C4-2B (cell line): ENCODE measurements at regions not wholly inside any gene's neighbourhood (a gene's known extent, or its start where the extent isn't known, plus 50 kb on each side); places are given as distances from the start of the nearest gene placed in this dataset.
"Not testable (repeated sequence)": the region's sequence is repeated elsewhere in the genome, so short reads cannot be mapped to it uniquely, and the experiment has no call there.

ENCODE experiments used
- H3K27ac ChIP-seq: fragments of 450-650 bp; 2 replicates; pipeline ENCODE4 v1.5.1; 2017
- ZFX ChIP-seq: fragments of 450-650 bp; IDR thresholded peaks from 2 replicates; pipeline ENCODE4 v1.6.1; 2017
- TF ChIP-seq, protein P1 (sequence below): fragments of 450-650 bp; conservative IDR thresholded peaks from 2 replicates; pipeline ENCODE4 v1.5.1; 2017; ENCODE audit warnings: mild to moderate bottlenecking

DNA sequence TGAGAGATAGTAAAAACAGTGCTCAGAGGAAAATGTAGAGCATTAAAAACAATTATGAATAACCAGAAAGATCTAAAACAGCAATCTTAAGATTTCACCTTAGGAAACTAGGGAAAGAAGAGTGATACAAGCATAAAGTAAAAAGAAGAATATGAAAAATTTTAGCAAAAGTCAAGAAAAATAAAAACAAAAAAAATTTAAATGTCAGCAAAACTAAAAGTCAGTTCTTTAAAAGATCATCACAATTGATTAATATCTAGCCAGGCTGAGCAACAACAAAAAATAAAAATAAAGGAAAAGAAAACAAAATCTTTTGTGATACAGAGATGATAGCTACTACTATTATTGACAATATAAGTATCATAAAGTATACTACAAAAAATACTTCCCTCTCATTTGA lies 1088.1 kb upstream of the EDIL3 start:
- H3K27ac ChIP-seq: no peak overlapping the region
- TF ChIP-seq, protein P1, sequence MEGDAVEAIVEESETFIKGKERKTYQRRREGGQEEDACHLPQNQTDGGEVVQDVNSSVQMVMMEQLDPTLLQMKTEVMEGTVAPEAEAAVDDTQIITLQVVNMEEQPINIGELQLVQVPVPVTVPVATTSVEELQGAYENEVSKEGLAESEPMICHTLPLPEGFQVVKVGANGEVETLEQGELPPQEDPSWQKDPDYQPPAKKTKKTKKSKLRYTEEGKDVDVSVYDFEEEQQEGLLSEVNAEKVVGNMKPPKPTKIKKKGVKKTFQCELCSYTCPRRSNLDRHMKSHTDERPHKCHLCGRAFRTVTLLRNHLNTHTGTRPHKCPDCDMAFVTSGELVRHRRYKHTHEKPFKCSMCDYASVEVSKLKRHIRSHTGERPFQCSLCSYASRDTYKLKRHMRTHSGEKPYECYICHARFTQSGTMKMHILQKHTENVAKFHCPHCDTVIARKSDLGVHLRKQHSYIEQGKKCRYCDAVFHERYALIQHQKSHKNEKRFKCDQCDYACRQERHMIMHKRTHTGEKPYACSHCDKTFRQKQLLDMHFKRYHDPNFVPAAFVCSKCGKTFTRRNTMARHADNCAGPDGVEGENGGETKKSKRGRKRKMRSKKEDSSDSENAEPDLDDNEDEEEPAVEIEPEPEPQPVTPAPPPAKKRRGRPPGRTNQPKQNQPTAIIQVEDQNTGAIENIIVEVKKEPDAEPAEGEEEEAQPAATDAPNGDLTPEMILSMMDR: no peak
- TF ChIP-seq ZFX: no peak

DNA sequence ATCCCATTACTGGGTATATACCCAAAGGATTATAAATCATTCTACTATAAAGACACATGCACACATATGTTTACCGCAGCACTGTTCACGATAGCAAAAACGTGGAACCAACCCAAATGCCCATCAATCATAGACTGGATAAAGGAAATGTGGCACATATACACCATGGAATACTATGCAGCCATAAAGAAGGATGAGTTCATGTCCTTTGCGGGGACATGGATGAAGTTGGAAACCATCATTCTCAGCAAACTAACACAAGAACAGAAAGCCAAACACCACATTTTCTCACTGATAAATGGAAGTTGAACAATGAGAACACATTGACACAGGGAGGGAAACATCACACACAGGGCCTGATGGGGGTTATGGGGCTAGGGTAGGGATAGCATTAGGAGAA lies 1090.5 kb upstream of the EDIL3 start:
- H3K27ac ChIP-seq: not testable (repeated sequence)

GRCh38 chr5:85476617-85477016 lies 1091.9 kb upstream of the EDIL3 start:
- TF ChIP-seq, protein P1: no peak
- no peak for TF ChIP-seq ZFX
- H3K27ac ChIP-seq: no peak overlapping the region

DNA sequence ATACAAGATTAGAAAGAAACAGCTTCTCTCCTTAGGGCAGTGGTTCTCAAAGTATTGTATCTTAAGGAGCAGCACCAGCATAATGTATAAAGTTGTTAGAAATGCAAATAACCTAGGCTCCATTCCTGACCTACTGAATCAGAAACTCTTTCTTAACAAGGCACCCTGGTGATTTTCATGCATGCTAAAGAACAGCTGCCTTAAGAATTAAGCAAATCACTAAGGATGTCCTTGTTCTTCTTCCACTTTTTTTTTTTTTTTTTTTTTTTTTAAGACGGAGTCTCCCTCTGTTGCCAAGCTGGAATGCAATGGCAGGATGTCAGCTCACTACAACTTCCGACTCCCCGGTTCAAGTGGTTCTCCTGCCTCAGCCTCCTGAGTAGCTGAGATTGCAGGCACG lies 1095.2 kb upstream of the EDIL3 start:
- TF ChIP-seq ZFX: no peak
- TF ChIP-seq, protein P1: no peak
- H3K27ac ChIP-seq: no peak overlapping the region

GRCh38 chr5:85484982-85485574 lies 1100.4 kb upstream of the EDIL3 start:
- TF ChIP-seq, protein P1: no peak
- no peak for TF ChIP-seq ZFX

DNA sequence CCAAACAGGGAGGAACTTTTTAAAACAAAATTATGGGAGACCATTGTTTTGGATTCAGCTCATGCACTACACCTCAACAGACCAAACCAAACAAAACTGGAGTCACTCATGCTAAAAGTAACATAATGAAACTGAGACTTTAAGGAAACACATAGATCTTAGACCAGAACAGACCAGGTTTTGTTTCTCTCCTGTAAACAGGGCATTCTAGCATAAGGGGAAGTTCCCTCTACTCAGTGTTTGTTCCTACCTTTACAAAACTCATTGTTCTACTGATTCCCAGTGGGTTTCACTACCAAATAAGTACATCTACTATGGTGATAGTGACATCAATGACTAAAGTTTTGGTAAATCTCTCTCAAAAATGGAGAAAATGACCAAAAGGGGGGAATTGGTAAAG lies 1103.6 kb upstream of the EDIL3 start:
- no peak for TF ChIP-seq ZFX
- TF ChIP-seq, protein P1: no peak
- H3K27ac ChIP-seq: no peak overlapping the region

More at GRCh38 chr5:85484982-85485574, 1100.4 kb upstream of the EDIL3 start:
- H3K27ac ChIP-seq: no peak overlapping the region

- TF ChIP-seq, protein P1: no peak
- no peak for TF ChIP-seq ZFX
- no peak overlapping the region for H3K27ac ChIP-seq
Measured at GRCh38 chr5:85500869-85501268, 1116.2 kb upstream of the EDIL3 start.

GRCh38 chr5:85512896-85513295 lies 1104.8 kb upstream of the COX7C start:
- no peak overlapping the region for H3K27ac ChIP-seq
- no peak for TF ChIP-seq ZFX
- TF ChIP-seq, protein P1: no peak
